BE2C (cell line): ENCODE measurements at regions not wholly inside any gene's neighbourhood (a gene's known extent, or its start where the extent isn't known, plus 50 kb on each side); places are given as distances from the start of the nearest gene placed in this dataset.

Source experiments
- DNase-seq: peaks from one replicate; pipeline ENCODE4 v3.0.0-alpha.2; 2020
- H3K27me3 ChIP-seq: fragments of 250-450 bp; sonication (Bioruptor Pico); 2 replicates; pipeline ENCODE4 v1.5.1; 2020; ENCODE audit warnings: mild to moderate bottlenecking
- H3K36me3 ChIP-seq: fragments of 250-450 bp; sonication (Bioruptor Pico); 2 replicates; pipeline ENCODE4 v1.5.1; 2020; ENCODE audit warnings: mild to moderate bottlenecking
- H3K4me1 ChIP-seq: fragments of 250-450 bp; sonication (Bioruptor Pico); 2 replicates; pipeline ENCODE4 v1.5.1; 2020
- H3K4me3 ChIP-seq: 2 replicates; pipeline ENCODE4 v1.5.1; 2011; ENCODE audit warnings: low read depth, low read length
- H3K9me3 ChIP-seq: fragments of 250-450 bp; sonication (Bioruptor Pico); 2 replicates; pipeline ENCODE4 v1.5.1; 2020
- TF ChIP-seq, protein P1 (sequence below): IDR thresholded peaks from 2 replicates; pipeline ENCODE4 v1.5.1; 2012; ENCODE audit warnings: mild to moderate bottlenecking, low read depth, low read length

DNA sequence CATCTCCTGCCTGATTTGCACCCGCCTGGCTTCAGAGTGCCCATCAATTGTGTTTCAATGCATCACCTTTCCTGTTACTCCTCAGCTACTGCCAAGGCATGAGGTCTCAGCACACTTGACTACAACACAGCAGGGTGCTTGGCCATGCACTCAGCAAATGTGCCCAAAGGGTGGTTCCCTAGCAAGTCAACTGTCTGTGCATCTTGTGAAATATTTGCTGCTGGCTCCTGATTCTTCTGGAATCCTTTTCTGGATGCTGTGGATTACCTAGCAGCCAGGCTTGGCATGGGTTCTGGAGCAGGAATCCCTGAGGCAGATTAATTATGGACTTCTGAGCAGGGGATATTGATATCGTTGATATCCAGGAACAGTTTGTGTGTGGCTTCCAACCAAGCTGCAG lies 662.6 kb upstream of the MGMT start:
- no peaks in the 10 kb centered on the region for H3K27me3 ChIP-seq
- TF ChIP-seq, protein P1, sequence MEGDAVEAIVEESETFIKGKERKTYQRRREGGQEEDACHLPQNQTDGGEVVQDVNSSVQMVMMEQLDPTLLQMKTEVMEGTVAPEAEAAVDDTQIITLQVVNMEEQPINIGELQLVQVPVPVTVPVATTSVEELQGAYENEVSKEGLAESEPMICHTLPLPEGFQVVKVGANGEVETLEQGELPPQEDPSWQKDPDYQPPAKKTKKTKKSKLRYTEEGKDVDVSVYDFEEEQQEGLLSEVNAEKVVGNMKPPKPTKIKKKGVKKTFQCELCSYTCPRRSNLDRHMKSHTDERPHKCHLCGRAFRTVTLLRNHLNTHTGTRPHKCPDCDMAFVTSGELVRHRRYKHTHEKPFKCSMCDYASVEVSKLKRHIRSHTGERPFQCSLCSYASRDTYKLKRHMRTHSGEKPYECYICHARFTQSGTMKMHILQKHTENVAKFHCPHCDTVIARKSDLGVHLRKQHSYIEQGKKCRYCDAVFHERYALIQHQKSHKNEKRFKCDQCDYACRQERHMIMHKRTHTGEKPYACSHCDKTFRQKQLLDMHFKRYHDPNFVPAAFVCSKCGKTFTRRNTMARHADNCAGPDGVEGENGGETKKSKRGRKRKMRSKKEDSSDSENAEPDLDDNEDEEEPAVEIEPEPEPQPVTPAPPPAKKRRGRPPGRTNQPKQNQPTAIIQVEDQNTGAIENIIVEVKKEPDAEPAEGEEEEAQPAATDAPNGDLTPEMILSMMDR: no peak
- H3K36me3 ChIP-seq: no peaks in the 10 kb centered on the region
- H3K4me3 ChIP-seq: no peak overlapping the region
- no peak for DNase-seq
- H3K4me1 ChIP-seq: no peaks in the 10 kb centered on the region
- no peaks in the 10 kb centered on the region for H3K9me3 ChIP-seq

DNA sequence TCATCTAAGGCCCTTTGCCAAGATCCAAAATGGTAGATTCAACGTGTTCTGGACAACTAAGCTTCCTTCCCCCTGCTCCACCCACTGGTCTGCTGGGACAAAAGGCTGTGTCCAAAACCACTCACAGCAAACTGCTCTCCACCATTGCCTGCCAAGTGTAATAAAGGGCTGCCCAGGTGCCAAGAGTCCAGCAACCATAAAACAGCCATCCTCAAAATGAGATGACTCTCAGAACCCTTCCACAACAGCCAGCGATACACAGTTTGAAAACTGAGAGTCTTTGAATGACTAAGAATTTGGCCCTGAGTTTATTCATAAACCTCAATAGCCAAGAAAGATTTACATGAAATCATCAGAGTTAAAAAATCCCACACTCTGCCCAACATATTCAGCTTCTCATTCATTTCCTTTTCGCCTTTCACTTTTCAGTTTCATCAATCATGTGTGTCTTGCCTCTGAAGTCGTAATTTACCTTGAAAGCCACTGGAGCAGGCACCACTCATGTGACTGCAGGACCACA lies 658.1 kb upstream of the MGMT start:
- TF ChIP-seq, protein P1: no peak
- H3K9me3 ChIP-seq: no peaks in the 10 kb centered on the region
- no peaks in the 10 kb centered on the region for H3K27me3 ChIP-seq
- H3K4me1 ChIP-seq: no peaks in the 10 kb centered on the region
- no peaks in the 10 kb centered on the region for H3K36me3 ChIP-seq
- no peak overlapping the region for H3K4me3 ChIP-seq
- DNase-seq: no peak

DNA sequence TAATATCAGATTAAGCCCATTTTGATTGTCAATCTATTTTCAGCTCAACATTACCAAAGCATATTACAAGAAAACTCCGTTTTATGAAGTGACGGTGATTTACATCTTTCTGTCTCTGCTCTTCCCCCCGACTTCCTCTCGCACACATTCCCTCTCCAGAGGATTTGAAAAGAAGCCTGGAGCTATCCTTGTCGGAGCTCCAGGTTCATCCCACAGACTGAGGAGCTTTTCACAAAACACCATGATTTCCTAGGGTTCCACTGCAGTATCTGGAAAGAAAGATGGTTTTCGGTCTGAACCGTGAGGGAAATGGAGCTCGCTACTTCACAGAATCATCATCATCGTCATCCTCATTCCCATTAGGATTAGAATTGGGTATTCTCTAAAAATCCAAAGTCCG lies 655.5 kb upstream of the MGMT start:
- H3K27me3 ChIP-seq: no peaks in the 10 kb centered on the region
- H3K4me1 ChIP-seq: no peaks in the 10 kb centered on the region
- TF ChIP-seq, protein P1: no peak
- no peak overlapping the region for H3K4me3 ChIP-seq
- H3K9me3 ChIP-seq: no peaks in the 10 kb centered on the region
- no peaks in the 10 kb centered on the region for H3K36me3 ChIP-seq
- no peak for DNase-seq

DNA sequence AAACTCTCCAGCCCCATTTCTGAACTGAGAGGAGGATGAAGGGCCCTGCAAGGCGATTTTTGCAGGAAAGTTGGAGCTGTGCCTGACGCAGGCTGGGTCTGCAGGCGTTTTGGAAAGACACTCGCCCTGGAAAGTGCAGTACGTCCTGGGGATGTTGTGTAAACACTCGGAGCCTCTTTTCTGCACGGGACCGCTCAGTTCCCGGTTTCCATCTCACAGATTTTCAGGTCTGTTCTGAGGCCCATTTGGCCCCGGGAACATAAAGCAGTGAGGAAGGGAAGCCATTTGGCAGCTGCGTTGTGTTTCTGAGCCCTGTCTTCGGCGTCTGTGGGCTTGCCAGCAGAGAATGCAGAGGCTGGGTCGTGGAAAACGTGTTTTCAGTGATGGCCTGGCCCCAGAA lies 655.0 kb upstream of the MGMT start:
- H3K4me3 ChIP-seq: no peak overlapping the region
- TF ChIP-seq, protein P1: no peak
- no peaks in the 10 kb centered on the region for H3K4me1 ChIP-seq
- H3K36me3 ChIP-seq: no peaks in the 10 kb centered on the region
- no peak for DNase-seq
- H3K9me3 ChIP-seq: no peaks in the 10 kb centered on the region
- H3K27me3 ChIP-seq: no peaks in the 10 kb centered on the region

DNA sequence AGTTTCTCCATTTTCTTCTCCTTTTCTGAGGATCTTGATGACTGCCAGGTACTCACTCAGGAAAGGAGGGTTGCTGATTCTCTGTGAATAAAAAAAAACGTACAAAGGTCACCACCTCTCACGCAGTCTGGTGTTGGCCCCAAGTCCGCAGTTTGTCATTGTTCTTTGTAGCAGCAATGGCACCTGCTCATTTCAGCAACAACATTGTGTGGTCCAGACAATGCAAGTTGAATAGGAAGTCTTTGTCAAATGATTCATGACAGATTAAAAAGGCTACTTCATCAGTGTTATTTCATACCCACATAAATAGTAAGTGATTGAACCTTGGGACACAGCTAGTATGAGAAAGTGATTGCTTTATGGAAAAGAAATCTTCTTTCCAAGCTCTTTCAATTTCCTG lies 653.5 kb upstream of the MGMT start:
- TF ChIP-seq, protein P1: no peak

DNA sequence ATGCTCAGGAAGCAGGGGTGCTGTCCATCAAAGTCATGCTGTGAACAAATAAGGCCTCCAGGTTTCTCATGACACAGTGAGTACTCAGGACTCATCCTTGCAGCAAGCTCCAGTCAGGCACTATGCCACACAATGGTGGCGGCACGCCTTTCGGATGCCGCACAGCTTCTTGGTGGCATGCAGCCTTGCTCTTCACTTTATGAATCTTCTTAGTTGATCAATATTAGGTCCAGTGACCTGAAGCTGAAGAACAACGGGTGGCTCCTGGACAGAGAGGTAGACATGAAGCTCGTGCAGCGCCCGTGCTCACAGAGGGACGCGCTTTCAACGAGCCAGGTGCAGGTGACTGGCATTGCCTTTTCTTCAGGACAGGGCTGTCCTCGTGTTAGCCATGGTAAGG lies 653.0 kb upstream of the MGMT start:
- no peaks in the 10 kb centered on the region for H3K4me1 ChIP-seq
- no peaks in the 10 kb centered on the region for H3K9me3 ChIP-seq
- DNase-seq: no peak
- H3K27me3 ChIP-seq: no peaks in the 10 kb centered on the region
- no peak overlapping the region for H3K4me3 ChIP-seq
- TF ChIP-seq, protein P1: no peak
- H3K36me3 ChIP-seq: no peaks in the 10 kb centered on the region

More for the DNA sequence above, 653.5 kb upstream of the MGMT start:
- H3K36me3 ChIP-seq: no peaks in the 10 kb centered on the region
- H3K4me3 ChIP-seq: no peak overlapping the region
- no peak for DNase-seq
- H3K9me3 ChIP-seq: no peaks in the 10 kb centered on the region
- H3K27me3 ChIP-seq: no peaks in the 10 kb centered on the region
- no peaks in the 10 kb centered on the region for H3K4me1 ChIP-seq
